ENCODE measurements at regions not wholly inside any gene's neighbourhood (a gene's known extent, or its start where the extent isn't known, plus 50 kb on each side); places are given as distances from the start of the nearest gene placed in this dataset.

GRCh38 chr14:49971156-49972130, 78.6 kb downstream of the ARF6 start:
- no peak for DNase-seq

- DNase-seq, result no peak
Measured at GRCh38 chr14:49972131-49972671, 79.3 kb downstream of the ARF6 start.

- DNase-seq, result no peak
Measured at GRCh38 chr14:49972823-49973222, 79.9 kb downstream of the ARF6 start.

GRCh38 chr14:49975276-49975675, 82.4 kb downstream of the ARF6 start:
- DNase-seq, result no peak

- no peak for DNase-seq
Measured at GRCh38 chr14:49975799-49976198, 82.9 kb downstream of the ARF6 start.

GRCh38 chr14:49977126-49977841, 84.4 kb downstream of the ARF6 start:
- DNase-seq, result no peak

GRCh38 chr14:49980027-49980426, 87.1 kb downstream of the ARF6 start:
- DNase-seq, result no peak

- DNase-seq, result no peak
Measured at GRCh38 chr14:49982082-49982481, 89.2 kb downstream of the ARF6 start.

- no peak for DNase-seq
Measured at GRCh38 chr14:49982501-49982951, 89.6 kb downstream of the ARF6 start.

- DNase-seq, result no peak
Measured at GRCh38 chr14:49984424-49984823, 91.5 kb downstream of the ARF6 start.

GRCh38 chr14:49986343-49987014, 93.6 kb downstream of the ARF6 start:
- DNase-seq, result no peak

- no peak for DNase-seq
Measured at GRCh38 chr14:49988080-49988990, 95.5 kb downstream of the ARF6 start.

- DNase-seq, result no peak
Measured at GRCh38 chr14:49989966-49990365, 97.1 kb downstream of the ARF6 start.

- DNase-seq, result no peak
Measured at GRCh38 chr14:49991491-49991890, 98.6 kb downstream of the ARF6 start.

- no peak for DNase-seq
Measured at GRCh38 chr14:49992036-49992435, 99.2 kb downstream of the ARF6 start.

GRCh38 chr14:49992448-49992847, 99.6 kb downstream of the ARF6 start:
- DNase-seq, result no peak

- no peak for DNase-seq
Measured at GRCh38 chr14:49992901-49993339, 100.0 kb downstream of the ARF6 start.

GRCh38 chr14:49993565-49993964, 100.7 kb downstream of the ARF6 start:
- no peak for DNase-seq

- no peak for DNase-seq
Measured at GRCh38 chr14:49994951-49995561, 102.2 kb downstream of the ARF6 start.

- DNase-seq, result no peak
Measured at GRCh38 chr14:49997991-49998390, 105.1 kb downstream of the ARF6 start.

GRCh38 chr14:49999146-49999761, 106.4 kb downstream of the ARF6 start:
- DNase-seq, result no peak
